Putamen (tissue), 1 donor: ENCODE measurements at regions not wholly inside any gene's neighbourhood (a gene's known extent, or its start where the extent isn't known, plus 50 kb on each side); places are given as distances from the start of the nearest gene placed in this dataset.
"Not testable (repeated sequence)": the region's sequence is repeated elsewhere in the genome, so short reads cannot be mapped to it uniquely, and the experiment has no call there.

Experiments used
- DNase-seq: peaks from one replicate; pipeline ENCODE4 v3.0.0-alpha.2; 2016; ENCODE audit warnings: low spot score

DNA sequence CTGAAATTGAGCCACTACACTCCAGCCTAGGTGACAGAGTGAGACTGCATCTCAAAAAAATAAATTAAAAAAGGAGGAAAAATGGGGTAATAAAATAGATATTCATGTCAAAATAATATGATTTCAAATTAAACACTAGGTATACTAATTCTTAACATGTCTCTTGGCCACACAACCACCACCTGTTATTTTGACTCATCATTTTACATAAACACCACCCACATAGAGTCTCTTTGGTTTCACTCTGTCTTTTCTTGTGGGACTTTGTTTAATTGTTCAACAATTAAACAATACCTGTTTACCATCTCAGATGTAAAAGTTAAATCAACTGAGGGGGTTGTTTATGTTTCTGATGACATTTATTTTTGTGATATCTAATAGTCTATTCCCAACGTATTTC lies 476.8 kb upstream of the ADGRB3 start:
- no peak for DNase-seq

DNA sequence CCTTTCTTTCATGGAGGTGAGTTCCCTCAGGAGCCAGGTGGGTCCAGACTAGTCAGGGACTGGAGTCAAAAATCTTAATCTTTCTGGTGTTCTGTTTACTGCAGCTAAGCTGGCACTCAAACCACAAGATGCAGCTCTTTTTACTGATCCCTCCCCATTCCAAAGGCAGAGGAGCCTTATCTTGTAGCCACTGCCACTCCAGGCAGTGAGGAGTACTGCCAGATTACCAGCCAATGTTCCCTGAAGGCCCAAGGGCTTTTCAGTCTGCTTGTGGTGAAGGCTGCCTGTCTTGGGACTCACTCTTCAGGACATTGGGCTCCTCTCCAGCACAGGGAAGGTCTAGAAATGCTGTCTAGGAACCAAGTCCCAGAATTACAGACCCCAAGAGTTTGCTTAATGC lies 490.4 kb upstream of the ADGRB3 start:
- no peak for DNase-seq

DNA sequence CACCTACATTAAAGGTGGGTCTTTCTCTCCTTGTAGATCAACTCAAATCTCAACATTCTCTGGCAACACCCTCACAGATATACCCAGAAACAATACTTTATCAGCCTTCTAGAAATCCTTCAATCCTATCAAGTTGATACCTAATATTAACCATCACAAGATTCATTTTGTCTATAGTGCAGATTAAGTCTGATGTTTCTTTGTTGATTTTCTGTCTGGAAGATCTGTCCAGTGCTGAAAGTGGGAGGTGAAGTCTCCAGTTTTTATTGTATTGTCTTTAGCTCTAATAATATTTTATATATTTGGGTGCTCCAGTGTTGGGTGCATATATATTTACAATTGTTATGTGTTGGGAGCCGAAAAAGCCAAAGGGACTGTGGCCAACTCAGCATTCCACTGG lies 493.9 kb upstream of the ADGRB3 start:
- no peak for DNase-seq

DNA sequence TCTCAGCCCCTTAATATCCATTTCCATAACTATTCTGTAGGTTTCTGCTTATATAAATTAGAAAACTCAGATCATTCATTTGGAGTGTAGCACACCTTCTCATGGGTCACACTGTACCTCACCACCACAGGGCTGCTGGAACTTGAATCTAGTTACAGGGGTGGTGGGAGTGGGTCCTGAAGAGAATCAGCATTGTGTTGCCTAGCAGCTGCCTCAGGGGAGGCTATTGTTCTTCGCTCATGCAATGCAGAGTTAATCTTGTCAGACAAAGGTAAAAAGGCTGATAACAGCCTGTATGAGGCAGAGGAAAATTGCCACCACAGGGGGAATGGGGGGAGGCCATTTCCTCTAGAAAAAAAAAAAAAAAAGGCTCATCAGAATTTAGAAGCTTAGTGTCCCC lies 496.0 kb upstream of the ADGRB3 start:
- no peak for DNase-seq

DNA sequence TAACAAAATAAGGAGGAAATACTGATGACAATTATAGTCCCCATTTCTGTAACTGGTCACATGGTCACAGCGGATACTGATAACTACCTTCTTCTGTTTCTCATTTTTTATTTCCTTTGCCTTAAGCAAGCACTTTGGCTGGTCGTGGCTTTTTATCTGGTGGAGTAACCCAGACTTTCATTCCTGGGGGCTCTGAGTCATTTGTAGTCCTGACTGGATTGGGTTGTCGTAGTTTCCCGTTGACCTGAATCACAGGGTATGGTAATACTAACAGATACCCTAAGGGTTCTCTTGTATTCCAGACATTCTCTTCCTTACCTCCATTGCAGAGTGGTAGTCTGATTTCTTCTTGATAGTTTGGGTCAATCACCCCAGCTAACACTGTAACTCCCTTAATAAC lies 500.3 kb upstream of the ADGRB3 start:
- no peak for DNase-seq

DNA sequence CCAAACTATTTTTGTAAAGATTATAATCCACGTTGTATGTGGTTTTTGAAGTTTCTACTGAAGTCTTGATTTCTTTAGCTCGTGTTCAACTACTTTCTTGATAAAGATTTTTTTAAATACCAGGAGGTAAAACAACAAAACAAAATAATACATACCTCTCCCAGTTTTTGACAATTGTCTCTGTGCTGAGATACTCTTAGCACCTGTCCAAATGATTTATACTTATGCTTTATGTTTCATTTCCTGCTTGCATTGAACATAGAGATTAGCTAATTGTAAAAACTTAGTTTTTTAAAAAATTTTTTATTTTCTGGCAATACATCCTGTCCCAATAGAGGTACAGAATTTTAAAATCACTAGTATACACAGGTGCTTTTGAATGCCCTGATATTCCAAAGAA lies 506.9 kb upstream of the ADGRB3 start:
- no peak for DNase-seq

DNA sequence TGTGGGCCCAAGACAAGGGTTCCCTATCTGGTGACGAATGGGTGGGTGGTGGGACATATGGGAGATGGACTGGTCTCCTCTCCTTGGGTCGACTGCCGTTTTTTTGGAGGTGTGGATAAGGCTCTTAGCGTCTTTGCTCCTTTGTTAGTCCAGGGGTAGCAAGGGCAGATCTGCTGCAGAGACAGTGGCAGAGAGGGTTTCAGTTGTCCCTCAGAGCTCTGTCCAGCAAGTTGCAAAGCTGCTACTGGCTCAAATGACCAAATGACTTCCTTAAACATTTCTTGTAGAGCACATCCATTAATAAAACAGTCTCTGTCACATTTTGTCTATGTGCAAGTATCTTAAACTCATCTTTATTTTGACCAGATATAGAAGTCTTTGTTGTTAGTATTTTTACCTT lies 508.0 kb upstream of the ADGRB3 start:
- DNase-seq, result no peak

DNA sequence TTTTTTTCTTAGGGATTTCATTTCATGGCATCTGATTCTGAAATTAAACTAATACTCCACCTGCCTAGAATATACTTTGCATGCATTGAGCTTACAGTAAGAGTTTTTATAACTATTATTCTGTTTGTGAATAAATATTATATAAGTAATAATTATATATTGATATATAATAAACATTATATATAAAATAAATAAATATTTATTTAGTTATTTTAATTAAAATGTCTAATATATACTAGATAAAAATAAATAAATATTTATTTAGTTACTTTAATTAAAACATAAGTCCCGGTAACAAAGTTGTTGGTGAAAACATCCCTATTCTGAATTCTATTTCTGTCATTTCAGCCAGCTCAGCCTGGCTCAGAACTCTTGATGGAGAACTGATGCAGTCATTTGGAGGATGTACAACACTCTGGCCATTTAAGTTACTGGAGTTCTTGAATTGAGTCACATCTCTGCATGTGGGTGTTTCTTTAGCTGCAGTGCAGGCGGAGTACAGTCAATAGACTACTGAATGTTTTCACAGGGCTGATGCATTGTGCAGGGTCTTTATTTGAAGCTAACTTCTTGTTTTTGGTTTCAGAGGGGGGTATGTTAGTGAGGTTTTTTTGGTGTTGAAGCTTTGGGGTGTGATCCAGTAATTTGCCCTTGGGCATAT lies 508.9 kb upstream of the ADGRB3 start:
- no peak for DNase-seq

DNA sequence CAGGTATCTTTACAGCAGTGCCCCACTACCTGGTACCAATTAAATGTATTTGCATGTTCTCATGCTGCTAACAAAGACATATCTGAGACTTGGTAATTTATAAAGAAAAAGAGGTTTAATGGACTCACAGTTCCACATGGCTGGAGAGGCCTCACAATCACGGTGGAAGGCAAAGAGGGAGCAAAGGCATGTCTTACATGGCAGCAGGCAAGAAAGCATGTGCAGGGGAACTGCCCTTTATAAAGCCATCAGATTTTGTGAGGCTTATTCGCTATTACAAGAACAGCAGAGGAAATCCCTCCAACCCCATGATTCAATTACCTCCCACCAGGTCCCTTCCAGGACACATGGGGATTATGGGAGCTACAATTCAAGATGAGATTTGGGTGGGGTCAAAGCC lies 512.1 kb upstream of the ADGRB3 start:
- DNase-seq, result not testable (repeated sequence)

DNA sequence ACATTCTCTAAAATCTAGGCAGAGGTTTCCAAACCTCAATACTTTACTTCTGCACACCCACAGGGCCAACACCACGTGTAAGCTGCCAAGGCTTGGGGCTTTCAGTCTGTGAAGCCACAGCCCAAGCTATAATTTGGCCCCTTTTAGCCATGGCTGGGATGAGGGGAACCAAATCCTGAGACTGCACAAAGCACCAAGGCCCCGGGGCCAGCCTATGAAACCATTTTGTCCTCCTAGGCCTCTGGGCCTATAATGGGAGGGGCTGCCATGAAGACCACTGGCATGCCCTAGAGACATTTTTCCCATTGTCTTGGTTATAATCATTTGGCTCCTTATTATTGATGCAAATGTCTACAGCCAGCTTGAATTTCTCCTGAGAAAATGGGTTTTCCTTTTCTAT lies 513.0 kb upstream of the ADGRB3 start:
- no peak for DNase-seq

DNA sequence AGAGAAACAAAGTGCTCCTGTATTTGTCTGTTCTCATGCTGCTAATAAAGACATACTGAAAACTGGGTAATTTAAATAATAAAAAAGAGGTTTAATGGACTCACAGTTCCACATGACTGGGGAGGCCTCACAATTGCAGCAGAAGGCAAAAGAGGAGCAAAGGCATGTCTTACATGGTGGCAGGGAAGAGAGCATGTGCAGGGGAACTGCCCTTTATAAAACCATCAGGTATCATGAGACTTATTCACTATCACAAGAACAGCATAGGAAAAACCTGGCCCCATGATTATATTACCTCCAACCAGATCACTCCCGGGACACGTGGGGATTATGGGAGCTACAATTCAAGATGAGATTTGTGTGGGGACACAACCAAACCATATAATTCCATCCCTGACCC lies 514.1 kb upstream of the ADGRB3 start:
- not testable (repeated sequence) for DNase-seq

DNA sequence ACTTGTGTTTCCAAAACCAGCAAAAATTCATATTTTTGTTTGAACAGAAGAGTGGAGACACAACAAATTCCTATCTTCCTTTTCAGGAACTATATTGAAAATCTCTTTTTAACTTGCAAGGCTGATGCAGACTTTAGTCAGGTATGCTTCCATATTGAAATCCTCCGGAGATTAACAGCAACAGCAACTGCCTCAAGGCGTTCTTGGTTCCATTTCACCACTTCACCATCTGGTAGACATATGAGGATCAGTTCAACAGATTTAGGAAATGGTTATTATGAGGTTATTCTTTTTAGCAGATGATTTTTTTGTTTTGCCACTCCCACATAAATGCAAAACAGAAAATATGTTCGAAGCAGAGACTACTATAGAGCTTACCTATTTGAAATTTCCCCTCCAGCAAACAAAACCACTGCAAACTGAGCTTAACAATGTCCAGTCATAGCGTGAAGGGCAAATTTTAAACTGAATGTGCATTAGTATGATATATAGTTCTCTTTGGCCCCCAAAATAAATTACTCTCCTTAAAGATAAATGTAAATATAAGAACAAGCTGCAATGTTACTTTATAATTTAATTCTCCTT lies 520.5 kb upstream of the ADGRB3 start:
- DNase-seq, result no peak

DNA sequence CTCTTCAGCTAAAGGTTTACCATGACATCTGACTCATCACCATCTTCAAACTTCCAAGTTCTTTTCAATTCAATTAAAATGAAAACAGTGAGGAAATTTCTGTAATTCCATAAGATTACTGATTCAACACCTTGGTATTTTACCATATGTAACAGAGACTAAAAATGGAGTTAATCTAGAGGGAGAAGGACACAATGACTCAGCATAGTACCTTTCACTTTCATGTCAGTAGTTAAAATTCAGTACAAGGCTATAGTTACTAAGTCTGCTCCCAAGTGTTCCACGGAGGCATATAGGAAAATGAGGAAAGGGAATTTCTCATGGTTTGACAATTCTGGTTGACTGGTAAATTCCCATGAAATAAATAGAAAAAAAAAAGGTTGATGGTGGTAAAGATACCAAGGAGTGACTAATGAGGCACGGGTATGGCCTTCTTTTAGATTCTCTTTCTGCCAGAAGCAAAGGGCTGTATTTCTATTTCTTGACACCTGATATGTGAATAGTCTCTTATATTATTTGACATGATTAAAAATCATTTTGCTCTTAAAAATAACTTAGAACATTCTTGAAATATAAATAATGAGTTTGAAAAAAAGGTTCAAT lies 526.7 kb upstream of the ADGRB3 start:
- no peak for DNase-seq

DNA sequence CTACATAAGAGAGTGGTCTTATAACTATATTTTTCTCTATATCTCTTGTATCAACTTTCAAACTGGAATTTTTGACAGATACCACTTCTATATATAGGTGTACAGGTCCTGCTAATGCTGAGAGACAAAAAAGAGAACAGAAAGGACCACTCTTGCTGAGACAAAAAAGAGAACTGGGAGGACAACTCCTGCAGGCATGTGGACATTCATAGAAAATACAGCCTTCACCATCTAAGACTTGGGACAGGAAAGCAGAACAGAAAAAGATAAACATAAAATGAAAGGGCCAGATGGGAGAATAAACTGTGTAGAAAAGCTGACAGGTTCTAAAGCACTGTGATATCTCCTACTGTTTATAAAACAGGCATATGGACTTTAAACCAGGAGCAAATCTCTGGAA lies 541.0 kb upstream of the ADGRB3 start:
- no peak for DNase-seq

DNA sequence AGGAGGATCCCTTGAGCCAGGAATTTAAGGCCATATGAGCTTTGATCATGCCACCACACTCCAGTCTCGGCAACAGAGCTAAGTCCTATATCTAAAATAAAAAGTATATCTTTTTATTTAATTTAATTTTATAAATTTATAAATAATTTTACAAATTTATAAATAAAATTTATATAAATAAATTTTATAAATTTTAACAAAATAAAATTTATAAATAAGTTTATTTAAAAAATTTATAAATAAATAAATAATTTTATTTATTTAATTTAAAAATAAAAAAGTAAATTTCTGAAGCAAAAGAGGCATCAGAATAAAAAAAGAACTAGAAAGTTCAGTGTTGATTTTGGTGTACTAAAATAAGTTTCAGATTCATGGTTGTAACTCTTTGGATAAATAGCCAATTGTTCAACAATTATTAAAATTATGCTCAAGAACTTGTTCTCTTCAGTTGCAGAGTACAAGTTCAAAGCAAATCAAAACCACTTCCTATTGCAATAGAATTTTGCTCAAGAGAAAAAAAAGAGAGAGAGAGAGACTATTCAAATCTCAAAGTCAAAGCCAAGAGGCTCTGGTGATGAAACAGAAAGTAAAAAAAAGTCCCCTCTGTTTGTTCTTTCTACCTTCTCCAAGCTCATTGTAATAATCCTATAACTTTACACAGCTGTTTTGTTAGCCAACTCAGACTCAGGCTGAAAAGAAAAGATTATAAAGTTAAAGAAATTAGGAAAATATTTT lies 547.5 kb upstream of the ADGRB3 start:
- DNase-seq, result no peak

DNA sequence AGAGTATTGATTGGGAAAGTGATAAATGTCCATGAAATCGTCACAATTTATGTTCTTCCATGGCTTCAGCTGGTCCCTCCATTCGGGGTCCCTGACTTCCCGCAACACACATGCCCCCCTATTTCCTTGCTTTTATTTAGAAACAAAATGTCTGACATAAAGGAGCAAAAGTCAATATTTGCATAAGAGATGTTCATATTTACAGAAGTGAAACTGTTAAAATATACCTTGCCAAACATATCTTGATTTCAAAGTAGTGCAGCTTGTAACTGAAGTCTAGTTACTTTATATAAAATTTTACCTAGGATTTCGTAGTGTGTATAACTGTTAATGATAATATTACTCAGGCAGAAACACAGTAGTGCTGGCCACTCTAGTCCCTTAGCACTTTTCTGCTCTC lies 548.9 kb upstream of the ADGRB3 start:
- DNase-seq, result no peak

DNA sequence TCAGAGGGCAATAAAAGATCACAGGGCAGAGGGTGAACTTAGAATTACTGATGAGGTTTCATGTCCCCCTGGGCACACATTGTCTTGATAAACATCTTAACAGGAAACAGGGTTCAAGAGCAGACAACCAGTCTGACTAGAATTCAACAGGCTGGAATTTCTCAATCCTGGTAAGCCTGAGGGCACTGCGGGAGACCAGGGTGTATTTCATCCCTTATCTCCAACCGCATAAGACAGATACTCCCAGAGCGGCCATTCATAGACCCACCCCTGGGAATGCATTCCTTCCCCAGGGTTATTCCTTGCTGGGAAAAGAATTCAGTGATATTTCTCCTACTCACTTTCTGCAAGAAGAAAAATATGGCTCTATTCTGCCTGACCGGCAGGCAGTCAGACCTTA lies 549.5 kb upstream of the ADGRB3 start:
- not testable (repeated sequence) for DNase-seq

DNA sequence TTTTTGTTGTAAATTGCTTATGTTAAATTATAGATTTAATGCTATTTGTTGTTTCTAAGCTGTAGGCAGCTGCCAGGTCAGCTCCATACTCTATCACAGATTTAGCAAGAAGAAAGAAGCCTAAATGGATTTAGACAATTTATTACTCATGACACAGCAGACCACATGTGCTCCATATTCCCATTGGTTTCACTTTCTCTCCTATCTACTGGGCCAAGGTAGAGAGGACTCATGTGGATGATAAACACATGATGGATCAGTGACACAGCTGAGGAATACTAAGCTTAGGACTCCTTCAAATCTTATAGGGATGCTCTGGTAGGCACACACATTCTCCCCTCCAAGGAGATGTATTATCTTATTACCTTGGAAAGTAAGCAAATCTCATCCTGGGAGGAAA lies 553.0 kb upstream of the ADGRB3 start:
- DNase-seq, result no peak

DNA sequence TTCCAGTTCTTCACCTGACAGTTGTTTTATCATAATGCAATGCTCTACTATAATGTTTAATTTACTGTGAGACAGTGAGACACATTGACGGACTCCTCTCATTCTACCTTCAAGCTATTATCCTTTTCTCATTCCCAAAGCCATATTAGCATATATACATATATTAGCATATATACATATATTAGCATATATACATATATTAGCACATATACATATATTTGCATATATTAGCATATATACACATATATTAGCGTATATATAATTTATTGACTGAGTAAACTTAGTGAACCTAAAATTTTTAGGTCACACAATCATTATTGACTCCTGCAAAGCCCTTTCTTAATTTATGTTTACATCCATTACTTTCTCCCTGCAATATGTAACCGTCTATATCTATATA lies 555.0 kb upstream of the ADGRB3 start:
- DNase-seq, result no peak

DNA sequence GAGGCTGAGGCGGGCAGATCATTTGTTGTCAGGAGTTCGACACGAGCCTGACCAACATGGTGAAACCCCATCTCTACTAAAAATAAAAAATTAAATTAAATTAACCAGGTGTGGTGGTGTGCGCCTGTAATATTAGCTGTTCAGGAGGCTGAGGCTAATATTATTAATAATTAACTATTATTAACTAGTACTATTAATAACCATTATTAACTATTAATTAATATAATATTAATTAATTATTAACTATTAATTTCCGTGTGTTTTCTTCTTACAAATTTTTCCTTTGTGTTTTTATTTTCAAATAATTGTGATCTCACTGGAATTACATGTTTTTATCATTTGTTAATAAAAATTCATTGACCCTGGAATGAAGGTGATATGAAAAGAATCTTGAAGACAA lies 557.4 kb upstream of the ADGRB3 start:
- no peak for DNase-seq

DNA sequence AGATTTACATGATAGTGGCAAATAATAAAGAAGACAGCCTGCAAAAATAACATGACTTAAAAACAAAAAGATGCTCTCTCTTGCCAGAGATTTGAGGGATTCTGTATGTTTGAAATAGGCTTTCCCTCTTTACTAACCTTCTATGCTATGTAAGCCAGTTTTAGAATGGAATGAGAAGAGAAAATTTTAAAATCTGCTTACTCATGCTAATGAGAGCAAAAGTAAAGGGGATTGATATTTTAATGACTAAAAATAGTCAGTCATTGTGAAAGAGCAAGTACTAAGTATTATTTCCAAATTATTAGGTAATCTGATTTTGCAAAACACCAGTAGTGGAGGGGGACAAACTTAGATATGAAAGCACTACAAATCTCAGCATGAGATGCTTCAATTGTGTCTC lies 563.3 kb upstream of the ADGRB3 start:
- DNase-seq, result no peak

DNA sequence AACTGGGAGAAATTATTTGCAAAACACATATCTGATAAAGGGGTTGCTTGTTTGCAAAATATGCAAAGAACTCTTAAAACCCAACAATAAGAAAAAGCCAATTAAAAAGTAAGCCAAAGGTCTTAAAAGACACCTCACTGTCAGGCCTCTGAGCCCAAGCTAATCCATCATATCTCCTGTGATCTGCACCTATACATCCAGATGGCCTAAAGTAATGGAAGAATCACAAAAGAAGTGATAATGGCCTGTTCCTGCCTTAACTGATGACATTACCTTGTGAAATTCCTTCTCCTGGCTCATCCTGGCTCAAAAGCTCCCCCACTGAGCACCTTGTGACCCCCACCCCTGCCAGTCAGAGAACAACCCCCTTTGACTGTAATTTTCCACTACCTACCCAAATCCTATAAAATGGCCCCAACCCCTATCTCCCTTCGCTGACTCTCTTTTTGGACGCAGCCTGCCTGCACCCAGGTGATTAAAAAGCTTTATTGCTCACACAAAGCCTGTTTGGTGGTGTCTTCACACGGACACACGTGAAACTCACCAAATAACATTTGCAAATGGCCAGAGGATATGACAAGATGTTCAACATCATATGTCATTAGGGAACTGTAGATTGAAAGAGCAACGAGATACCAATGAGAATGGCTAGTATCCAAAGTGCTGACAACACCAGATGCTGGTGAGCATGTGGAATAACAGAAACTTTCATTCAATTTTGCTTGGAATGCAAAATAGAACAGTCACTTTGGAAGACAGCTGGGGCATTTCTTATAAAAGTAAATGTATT lies 565.0 kb upstream of the ADGRB3 start:
- DNase-seq, result no peak
